BJ (cell line): ENCODE measurements at regions not wholly inside any gene's neighbourhood (a gene's known extent, or its start where the extent isn't known, plus 50 kb on each side); places are given as distances from the start of the nearest gene placed in this dataset.

ENCODE experiments used
- CTCF ChIA-PET: fragments of 350-600 bp; formaldehyde crosslinking; extraction: SDS; loops from one replicate; lab custom pipeline; 2021; ENCODE audit warnings: antibody characterized with exemption, inconsistent platforms; lab: Yijun Ruan, JAX
- POLR2A ChIA-PET: fragments of 300-600 bp; sonication (Branson Sonifier 250); formaldehyde crosslinking; extraction: SDS; loops from one replicate; lab custom pipeline; 2021; ENCODE audit warnings: antibody characterized with exemption; lab: Charles Lee
- DNase-seq: peaks from one replicate; pipeline ENCODE4 v3.0.0-alpha.2; 2011; ENCODE audit warnings: low read depth
- H3K27me3 ChIP-seq: 2 replicates; pipeline ENCODE4 v1.6.0; 2011; ENCODE audit warnings: low read length; ENCODE audit not compliant: control insufficient read depth, insufficient read depth
- H3K36me3 ChIP-seq: 2 replicates; pipeline ENCODE4 v1.5.1; 2011; ENCODE audit warnings: low read length; ENCODE audit not compliant: control insufficient read depth, insufficient read depth
- H3K4me3 ChIP-seq: 2 replicates; pipeline ENCODE4 v1.5.1; 2011; ENCODE audit warnings: low read depth, mild to moderate bottlenecking, control low read depth, low read length
- CTCF ChIP-seq: IDR thresholded peaks from 2 replicates; pipeline ENCODE4 v1.5.1; 2011; ENCODE audit warnings: low read depth, mild to moderate bottlenecking, control low read depth, inconsistent platforms, low read length, moderate library complexity; ENCODE audit not compliant: insufficient read depth

GRCh38 chr9:16215353-16215680 lies 655.2 kb downstream of the BNC2 start:
- Histone ChIP-seq H3K4me3 (no peak overlapping the region), H3K36me3 (no peaks in the 10 kb centered on the region), H3K27me3 (no peaks in the 10 kb centered on the region)
- CTCF ChIA-PET = no interaction called here
- no peak for TF ChIP-seq CTCF
- no peak for DNase-seq
- POLR2A ChIA-PET = no interaction called here

- Histone ChIP-seq H3K27me3 (no peaks in the 10 kb centered on the region), H3K36me3 (no peaks in the 10 kb centered on the region), H3K4me3 (no peak overlapping the region)
- no peak for DNase-seq
- TF ChIP-seq CTCF = no peak
- CTCF ChIA-PET = interaction anchor here (0.8 kb wide), 1 partner anchor 9 kb away, joined by 3 read pairs; no protein-coding TSS in a partner anchor
- POLR2A ChIA-PET = no interaction called here
Measured at GRCh38 chr9:16217943-16218701, 652.3 kb downstream of the BNC2 start.

GRCh38 chr9:16221366-16221765 lies 649.1 kb downstream of the BNC2 start:
- ChIA-PET CTCF (interaction anchor here (0.6 kb wide), 1 partner anchor 916 kb away, joined by 3 read pairs; no protein-coding TSS in a partner anchor), POLR2A (no interaction called here)
- no peak for DNase-seq
- no peaks in the 10 kb centered on the region for H3K36me3 ChIP-seq
- H3K27me3 ChIP-seq = no peaks in the 10 kb centered on the region
- TF ChIP-seq CTCF = no peak
- no peak overlapping the region for H3K4me3 ChIP-seq

GRCh38 chr9:16221822-16222547 lies 648.5 kb downstream of the BNC2 start:
- POLR2A ChIA-PET = no interaction called here
- no peak for TF ChIP-seq CTCF
- no peak overlapping the region for H3K4me3 ChIP-seq
- DNase-seq = no peak
- no peaks in the 10 kb centered on the region for H3K36me3 ChIP-seq
- H3K27me3 ChIP-seq = no peaks in the 10 kb centered on the region
- CTCF ChIA-PET = no interaction called here

GRCh38 chr9:16223074-16223871 lies 647.2 kb downstream of the BNC2 start:
- Histone ChIP-seq H3K4me3 (no peak overlapping the region), H3K36me3 (no peaks in the 10 kb centered on the region), H3K27me3 (no peaks in the 10 kb centered on the region)
- DNase-seq = no peak
- TF ChIP-seq CTCF = no peak
- POLR2A ChIA-PET = no interaction called here
- CTCF ChIA-PET = no interaction called here
